ENCODE measurements at regions not wholly inside any gene's neighbourhood (a gene's known extent, or its start where the extent isn't known, plus 50 kb on each side); places are given as distances from the start of the nearest gene placed in this dataset.

DNA sequence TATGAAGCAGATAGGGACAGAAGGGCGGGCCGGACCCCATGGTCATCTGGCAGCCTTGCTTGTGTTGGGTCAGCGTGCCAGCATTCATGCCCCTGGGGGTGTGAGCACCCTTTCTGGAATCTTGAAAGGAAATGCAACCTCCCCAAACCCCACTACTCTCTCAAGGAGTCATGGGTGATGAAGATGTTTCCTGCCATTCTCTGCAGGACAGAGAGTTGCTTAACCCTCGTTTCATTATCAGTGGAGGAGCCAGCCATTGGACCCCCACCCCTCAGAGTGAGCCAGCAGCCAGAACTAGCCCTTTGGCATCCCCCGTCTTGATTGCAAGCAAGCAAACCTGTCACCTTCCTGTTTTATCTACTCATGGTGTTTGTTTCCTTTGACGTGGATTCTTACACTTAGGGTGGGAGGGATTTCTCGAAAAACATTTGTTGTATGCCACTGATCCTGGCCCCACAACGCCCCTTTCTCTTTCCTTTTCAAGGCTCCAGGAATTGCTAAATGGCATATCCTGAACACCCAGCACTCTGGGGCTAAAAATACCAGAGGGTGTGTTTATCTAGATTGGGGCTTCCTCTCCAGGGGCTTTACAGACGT, 258.3 kb downstream of the ETS1 start:
- no peak for TF ChIP-seq SUZ12 (IDR thresholded peaks at IDR 0.05; ENCODE audit: extremely low read depth, insufficient read depth, insufficient read length)
- no peak for TF ChIP-seq YY1 (IDR thresholded peaks at IDR 0.05; ENCODE audit: insufficient read depth, insufficient read length)
- TF ChIP-seq ZNF274 (IDR thresholded peaks at IDR 0.05; ENCODE audit: low read depth, low read length) = no peak
